Colonic mucosa (tissue), 4 donors: ENCODE measurements at regions not wholly inside any gene's neighbourhood (a gene's known extent, or its start where the extent isn't known, plus 50 kb on each side); places are given as distances from the start of the nearest gene placed in this dataset.

Experiments used
- DNase-seq: peaks from one replicate; pipeline ENCODE4 v3.0.0-alpha.2; 2020
- H3K27ac ChIP-seq: fragments of 200-600 bp; one replicate; pipeline ENCODE4 v1.8.0; 2021
- H3K27me3 ChIP-seq: fragments of 200-600 bp; one replicate; pipeline ENCODE4 v1.8.0; 2021
- H3K36me3 ChIP-seq: fragments of 200-600 bp; one replicate; pipeline ENCODE4 v1.8.0; 2021
- H3K4me1 ChIP-seq: fragments of 200-600 bp; one replicate; pipeline ENCODE4 v1.8.0; 2021; ENCODE audit warnings: mild to moderate bottlenecking
- H3K4me3 ChIP-seq: fragments of 200-600 bp; one replicate; pipeline ENCODE4 v1.8.0; 2021
- H3K9ac ChIP-seq, 2 donors: one replicate each; pipeline ENCODE4 v1.7.0; 2013; ENCODE audit warnings: control low read depth in 2 of 2, low read depth in 2 of 2, low read length in 2 of 2
- H3K9me3 ChIP-seq: fragments of 200-600 bp; one replicate; pipeline ENCODE4 v1.8.0; 2021
- intact Hi-C: fragments of 100-400 bp; cut with DNase I; formaldehyde crosslinking; loops from one replicate; pipeline ENCODE4 v1.14.1; 2022
- TF ChIP-seq, protein P1 (sequence below): fragments of 200-600 bp; IDR thresholded peaks from one replicate; pipeline ENCODE4 v1.8.0; 2022; ENCODE audit warnings: antibody characterized with exemption, mild to moderate bottlenecking
- donor health status: healthy.
- donor health status: DM: no; HTN: no; CAD: no.
- donor health status: DM: no; HTN: no; CAD: no.

DNA sequence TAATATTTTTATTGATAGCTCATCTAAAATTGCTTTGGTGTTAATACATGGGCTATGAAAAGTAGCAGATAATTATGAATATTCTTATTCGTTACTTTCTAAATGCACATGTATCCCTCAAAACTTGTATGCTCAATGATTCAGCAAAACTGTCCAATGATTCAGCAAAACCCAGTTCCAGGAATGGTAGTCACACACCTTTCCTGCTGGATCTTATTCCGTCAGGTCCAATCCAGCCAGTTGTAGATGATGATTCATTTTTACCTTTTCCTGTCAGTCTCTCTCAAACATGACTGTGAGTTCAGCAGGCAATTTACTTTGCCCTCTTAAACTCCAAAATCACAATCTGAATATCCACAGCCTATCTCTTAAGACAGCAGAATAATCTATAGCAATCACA is 1082.6 kb downstream of the EFNB2 start:
- Histone ChIP-seq H3K27me3 (no peaks in the 10 kb centered on the region), H3K4me1 (no peaks in the 10 kb centered on the region), H3K27ac (no peak overlapping the region), H3K4me3 (no peak overlapping the region), H3K9me3 (no peaks in the 10 kb centered on the region), H3K9ac (no peak overlapping the region), H3K36me3 (no peaks in the 10 kb centered on the region)
- intact Hi-C loops: no loop called here
- no peak for DNase-seq
- TF ChIP-seq, protein P1, sequence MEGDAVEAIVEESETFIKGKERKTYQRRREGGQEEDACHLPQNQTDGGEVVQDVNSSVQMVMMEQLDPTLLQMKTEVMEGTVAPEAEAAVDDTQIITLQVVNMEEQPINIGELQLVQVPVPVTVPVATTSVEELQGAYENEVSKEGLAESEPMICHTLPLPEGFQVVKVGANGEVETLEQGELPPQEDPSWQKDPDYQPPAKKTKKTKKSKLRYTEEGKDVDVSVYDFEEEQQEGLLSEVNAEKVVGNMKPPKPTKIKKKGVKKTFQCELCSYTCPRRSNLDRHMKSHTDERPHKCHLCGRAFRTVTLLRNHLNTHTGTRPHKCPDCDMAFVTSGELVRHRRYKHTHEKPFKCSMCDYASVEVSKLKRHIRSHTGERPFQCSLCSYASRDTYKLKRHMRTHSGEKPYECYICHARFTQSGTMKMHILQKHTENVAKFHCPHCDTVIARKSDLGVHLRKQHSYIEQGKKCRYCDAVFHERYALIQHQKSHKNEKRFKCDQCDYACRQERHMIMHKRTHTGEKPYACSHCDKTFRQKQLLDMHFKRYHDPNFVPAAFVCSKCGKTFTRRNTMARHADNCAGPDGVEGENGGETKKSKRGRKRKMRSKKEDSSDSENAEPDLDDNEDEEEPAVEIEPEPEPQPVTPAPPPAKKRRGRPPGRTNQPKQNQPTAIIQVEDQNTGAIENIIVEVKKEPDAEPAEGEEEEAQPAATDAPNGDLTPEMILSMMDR: no peak

DNA sequence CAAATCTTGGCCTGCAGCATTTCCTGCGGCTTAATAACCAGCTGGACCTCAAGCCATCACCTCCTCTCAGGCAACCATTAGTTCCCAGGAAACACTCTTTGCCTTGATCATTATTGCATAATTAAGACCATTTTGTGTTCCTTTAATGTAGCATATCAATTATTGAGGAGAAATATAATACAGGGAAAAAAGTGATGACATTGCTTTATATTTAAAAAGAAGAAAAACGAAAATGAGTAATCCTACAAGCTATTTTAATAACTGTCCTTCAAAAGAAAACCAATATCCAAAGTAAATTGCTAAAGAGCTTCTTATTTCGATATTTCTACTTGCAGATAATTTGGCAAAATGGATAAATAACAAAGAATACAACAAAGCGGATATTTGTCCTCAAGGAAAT is 1084.7 kb downstream of the EFNB2 start:
- H3K9me3 ChIP-seq: no peaks in the 10 kb centered on the region
- H3K9ac ChIP-seq: no peak overlapping the region
- no peaks in the 10 kb centered on the region for H3K36me3 ChIP-seq
- no peaks in the 10 kb centered on the region for H3K4me1 ChIP-seq
- no peak for DNase-seq
- intact Hi-C loops: no loop called here
- H3K27ac ChIP-seq: no peak overlapping the region
- TF ChIP-seq, protein P1: no peak
- no peak overlapping the region for H3K4me3 ChIP-seq
- no peaks in the 10 kb centered on the region for H3K27me3 ChIP-seq

DNA sequence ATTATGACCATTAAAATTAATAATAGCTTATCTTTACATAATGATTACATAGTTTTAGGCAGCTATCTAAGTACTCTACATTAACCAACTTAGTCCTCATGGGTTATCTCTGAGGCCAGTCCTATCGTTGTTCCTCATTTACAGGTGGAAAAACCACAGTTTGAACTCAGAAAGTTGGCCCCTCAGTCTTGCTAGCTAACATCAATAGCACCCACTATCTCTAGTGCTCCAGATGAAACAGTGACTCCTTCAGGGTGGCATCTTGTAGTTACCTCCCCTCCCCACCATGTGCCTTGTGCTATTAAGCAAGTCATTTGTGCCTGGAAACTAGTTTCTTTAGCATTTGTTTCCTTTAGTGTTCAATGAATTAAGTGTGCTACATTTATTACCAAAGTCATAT is 1086.7 kb downstream of the EFNB2 start:
- TF ChIP-seq, protein P1: no peak
- Histone ChIP-seq H3K27me3 (no peaks in the 10 kb centered on the region), H3K27ac (no peak overlapping the region), H3K36me3 (no peaks in the 10 kb centered on the region), H3K4me3 (no peak overlapping the region), H3K4me1 (no peaks in the 10 kb centered on the region), H3K9ac (no peak overlapping the region), H3K9me3 (no peaks in the 10 kb centered on the region)
- intact Hi-C loops: no loop called here
- no peak for DNase-seq

DNA sequence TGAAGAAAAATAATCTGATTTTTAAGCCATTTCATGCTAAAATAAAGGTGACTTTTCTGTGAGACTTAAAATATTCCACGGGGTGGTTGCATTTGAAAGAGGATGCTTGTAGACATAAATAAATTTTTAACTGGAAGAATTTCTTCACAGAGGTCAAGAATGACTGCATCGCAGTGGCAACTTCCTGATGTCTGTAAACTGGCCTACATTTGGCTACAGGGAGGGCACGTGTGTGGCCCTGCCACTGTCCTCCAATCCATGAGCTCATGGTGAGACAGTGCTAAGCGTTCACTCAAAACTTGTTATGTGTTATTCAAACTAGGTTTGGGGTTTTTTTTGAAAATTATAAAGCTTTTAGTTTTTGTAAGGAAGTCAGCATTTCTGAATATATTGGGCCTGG is 1089.3 kb downstream of the EFNB2 start:
- no peak overlapping the region for H3K9ac ChIP-seq
- H3K27ac ChIP-seq: no peak overlapping the region
- no peak overlapping the region for H3K4me3 ChIP-seq
- intact Hi-C loops: no loop called here
- no peaks in the 10 kb centered on the region for H3K36me3 ChIP-seq
- H3K9me3 ChIP-seq: no peaks in the 10 kb centered on the region
- H3K27me3 ChIP-seq: no peaks in the 10 kb centered on the region
- TF ChIP-seq, protein P1: no peak
- no peak for DNase-seq
- no peaks in the 10 kb centered on the region for H3K4me1 ChIP-seq

DNA sequence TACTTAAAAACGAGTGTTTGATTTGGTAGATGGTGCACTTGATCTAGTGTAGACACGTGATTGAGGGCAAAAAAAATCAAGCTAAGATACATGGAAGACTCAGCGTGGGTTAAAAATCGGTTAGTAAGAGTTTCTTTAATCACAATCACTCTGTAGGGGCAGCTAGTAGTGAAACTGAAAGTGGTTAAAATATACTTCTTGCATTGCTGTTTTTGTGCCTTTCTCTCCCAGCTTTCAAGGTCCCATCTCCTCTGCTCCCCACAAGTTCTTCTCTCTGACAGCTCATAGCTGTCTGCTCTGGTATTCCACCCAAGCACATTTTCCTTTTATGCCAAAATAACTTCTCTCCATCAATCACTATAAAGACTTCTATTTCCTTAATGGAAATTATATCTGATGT is 1089.7 kb downstream of the EFNB2 start:
- intact Hi-C loops: no loop called here
- H3K4me1 ChIP-seq: no peaks in the 10 kb centered on the region
- TF ChIP-seq, protein P1: no peak
- DNase-seq: no peak
- no peak overlapping the region for H3K27ac ChIP-seq
- H3K27me3 ChIP-seq: no peaks in the 10 kb centered on the region
- H3K36me3 ChIP-seq: no peaks in the 10 kb centered on the region
- H3K9me3 ChIP-seq: no peaks in the 10 kb centered on the region
- H3K9ac ChIP-seq: no peak overlapping the region
- no peak overlapping the region for H3K4me3 ChIP-seq
